ENCODE measurements at regions not wholly inside any gene's neighbourhood (a gene's known extent, or its start where the extent isn't known, plus 50 kb on each side); places are given as distances from the start of the nearest gene placed in this dataset.
"Not testable (repeated sequence)": the region's sequence is repeated elsewhere in the genome, so short reads cannot be mapped to it uniquely, and the experiment has no call there.

- not testable (repeated sequence) for TF ChIP-seq CTCF (conservative IDR thresholded peaks at IDR 0.05; ENCODE audit: low read depth in 2 of 2); POLR2AphosphoS5 (IDR thresholded peaks at IDR 0.05; ENCODE audit: low read depth); EZH2 (IDR thresholded peaks at IDR 0.05; ENCODE audit: low read depth, unreplicated experiment); ZNF331 (CRISPR knock-in tag; IDR thresholded peaks at IDR 0.05; ENCODE audit: low read depth); CREB1 (CRISPR knock-in tag; IDR thresholded peaks at IDR 0.05; ENCODE audit: low read depth); EZH2phosphoT487 (IDR thresholded peaks at IDR 0.05; ENCODE audit: unreplicated experiment); NANOG (IDR thresholded peaks at IDR 0.05; ENCODE audit: borderline replicate concordance); ETS1 (IDR thresholded peaks at IDR 0.05)
Measured at GRCh38 chr13:43956975-43957374, 77.3 kb downstream of the LACC1 start.
